RCC 7860 (cell line): ENCODE measurements at regions not wholly inside any gene's neighbourhood (a gene's known extent, or its start where the extent isn't known, plus 50 kb on each side); places are given as distances from the start of the nearest gene placed in this dataset.

Experiments
- DNase-seq: peaks from one replicate; pipeline ENCODE4 v3.0.0-alpha.2; 2015; ENCODE audit warnings: low spot score
- FAIRE-seq: peaks from 2 replicates; lab custom pipeline; 2012; peaks lifted over from hg19 to GRCh38; lab: Jason Lieb, UNC

GRCh38 chr1:192238421-192238820 is 78.4 kb upstream of the RGS21 start:
- FAIRE-seq (no peak), DNase-seq (no peak)

GRCh38 chr1:192243721-192244120 is 73.1 kb upstream of the RGS21 start:
- FAIRE-seq, result no peak

GRCh38 chr1:192251735-192252134 is 65.1 kb upstream of the RGS21 start:
- FAIRE-seq (no peak), DNase-seq (no peak)

More at GRCh38 chr1:192243721-192244120, 73.1 kb upstream of the RGS21 start:
- peak; percentile 38 for DNase-seq

GRCh38 chr1:192252776-192253175 is 64.0 kb upstream of the RGS21 start:
- DNase-seq (no peak), FAIRE-seq (no peak)

GRCh38 chr1:192256674-192257334 is 60.0 kb upstream of the RGS21 start:
- DNase-seq (no peak), FAIRE-seq (no peak)

- DNase-seq (no peak), FAIRE-seq (no peak)
These were observed 56.7 kb upstream of the RGS21 start for GRCh38 chr1:192260076-192260475.

GRCh38 chr1:192261476-192261875 is 55.3 kb upstream of the RGS21 start:
- DNase-seq (no peak), FAIRE-seq (no peak)

GRCh38 chr1:192263436-192263835 is 53.4 kb upstream of the RGS21 start:
- FAIRE-seq, result no peak
- no peak for DNase-seq

GRCh38 chr1:192265516-192266173 is 51.1 kb upstream of the RGS21 start:
- DNase-seq, result no peak
- no peak for FAIRE-seq

GRCh38 chr1:192266645-192267044 is 50.1 kb upstream of the RGS21 start:
- DNase-seq, result no peak
- FAIRE-seq, result no peak
